ENCODE measurements at regions not wholly inside any gene's neighbourhood (a gene's known extent, or its start where the extent isn't known, plus 50 kb on each side); places are given as distances from the start of the nearest gene placed in this dataset.
"Not testable (repeated sequence)": the region's sequence is repeated elsewhere in the genome, so short reads cannot be mapped to it uniquely, and the experiment has no call there.

- not testable (repeated sequence) for TF ChIP-seq CTCF, POLR2A, POLR2AphosphoS5, EP300 (IDR thresholded peaks at IDR 0.05)
Measured at GRCh38 chr2:78262089-78262488, 739.9 kb upstream of the LRRTM4 start.

Data from sigmoid colon (tissue), 4 donors.